ENCODE measurements at regions not wholly inside any gene's neighbourhood (a gene's known extent, or its start where the extent isn't known, plus 50 kb on each side); places are given as distances from the start of the nearest gene placed in this dataset.

DNA sequence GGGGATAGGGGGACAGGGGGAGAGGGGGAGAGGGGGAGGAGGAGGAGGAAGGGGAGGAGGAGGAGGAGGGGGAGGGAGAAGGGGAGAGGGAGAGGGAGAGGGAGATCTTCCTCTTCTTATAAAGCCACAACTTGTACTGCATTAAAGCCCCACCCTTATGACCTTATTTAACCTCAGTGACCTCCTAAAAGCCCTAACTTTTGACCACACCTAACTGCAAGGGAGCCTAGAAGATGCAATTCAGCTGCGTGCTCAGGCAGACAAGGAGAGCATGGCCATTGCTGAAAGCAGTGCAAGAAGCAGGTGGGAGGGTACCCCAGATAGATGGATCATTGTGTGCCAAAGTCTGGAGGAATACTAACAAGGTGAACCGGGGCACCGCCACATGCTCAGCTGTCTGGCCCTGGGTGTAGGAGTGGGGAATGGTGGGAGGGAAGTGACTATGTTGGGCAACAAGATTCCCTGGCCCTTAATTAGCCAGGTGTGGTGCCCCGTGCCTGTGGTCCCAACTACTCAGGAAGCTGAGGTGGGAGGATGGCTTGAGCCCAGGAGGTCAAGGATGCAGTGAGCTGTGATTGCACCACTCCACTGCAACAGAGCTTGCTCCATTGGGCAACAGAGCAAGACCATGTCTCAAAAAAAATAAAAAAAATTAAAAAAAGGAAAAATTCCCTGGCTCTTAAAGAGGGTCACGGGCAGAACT lies 125.4 kb upstream of the BOD1 start:
- no peak overlapping the region for H3K9ac ChIP-seq (ENCODE audit: low read length)
- H3K27ac ChIP-seq (ENCODE audit: low read length), result no peak overlapping the region
- no peaks in the 10 kb centered on the region for H3K9me3 ChIP-seq (ENCODE audit: low read length)
- H3K27me3 ChIP-seq (ENCODE audit: low read length), result no peaks in the 10 kb centered on the region; the same call in 1 of the 2 replicates
- DNase-seq, result no peak
- H3K36me3 ChIP-seq (ENCODE audit: insufficient read depth, low read length), result no peaks in the 10 kb centered on the region
- H3K79me2 ChIP-seq (ENCODE audit: low read length), result no peaks in the 10 kb centered on the region
- peaks cover 52% of the 10 kb centered on the region for H3K4me1 ChIP-seq (ENCODE audit: low read length)
- no peaks in the 10 kb centered on the region for H4K20me1 ChIP-seq (ENCODE audit: insufficient read depth, low read depth, low read length)
- H3K9me2 ChIP-seq (replicated peaks; ENCODE audit: insufficient read depth, low read length), result no peaks in the 10 kb centered on the region
- no peak overlapping the region for H3K4me2 ChIP-seq (ENCODE audit: low read depth, low read length, poor library complexity, severe bottlenecking)
- no peak overlapping the region for H2AFZ ChIP-seq (ENCODE audit: low read length)
- H3K4me3 ChIP-seq (ENCODE audit: low read length), result no peak overlapping the region

DNA sequence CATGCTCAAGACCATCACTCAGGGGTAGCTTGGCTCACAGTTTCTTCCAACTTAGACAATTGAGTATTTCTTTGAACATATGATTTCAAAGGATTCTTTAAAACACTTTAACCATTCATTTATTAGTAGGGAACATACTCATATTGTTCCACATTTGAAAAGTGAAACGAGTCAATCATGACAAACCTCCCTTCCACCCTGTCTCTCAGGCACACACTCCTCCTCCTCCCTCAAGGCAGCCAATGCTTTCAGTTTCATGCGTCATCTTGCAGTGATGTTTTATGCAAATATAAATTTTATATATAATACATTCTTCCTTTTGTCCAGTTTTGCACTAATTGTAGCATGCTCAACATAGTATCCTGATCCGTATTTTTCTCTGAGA lies 126.0 kb upstream of the BOD1 start:
- no peak for DNase-seq
- H3K4me1 ChIP-seq (ENCODE audit: low read length), result peaks cover 46% of the 10 kb centered on the region
- H3K4me2 ChIP-seq (ENCODE audit: low read depth, low read length, poor library complexity, severe bottlenecking), result no peak overlapping the region

GRCh38 chr5:173743641-173744343 lies 127.3 kb upstream of the BOD1 start:
- peaks cover 36% of the 10 kb centered on the region for H3K4me1 ChIP-seq (ENCODE audit: low read length)
- DNase-seq, result no peak

More for the DNA sequence above, 126.0 kb upstream of the BOD1 start:
- Histone ChIP-seq H3K79me2 (ENCODE audit: low read length) (no peaks in the 10 kb centered on the region), H3K27ac (ENCODE audit: low read length) (no peak overlapping the region), H3K9me3 (ENCODE audit: low read length) (no peaks in the 10 kb centered on the region), H2AFZ (ENCODE audit: low read length) (no peak overlapping the region), H3K9me2 (replicated peaks; ENCODE audit: insufficient read depth, low read length) (no peaks in the 10 kb centered on the region), H3K9ac (ENCODE audit: low read length) (no peak overlapping the region), H4K20me1 (ENCODE audit: insufficient read depth, low read depth, low read length) (no peaks in the 10 kb centered on the region), H3K36me3 (ENCODE audit: insufficient read depth, low read length) (no peaks in the 10 kb centered on the region), H3K4me3 (ENCODE audit: low read length) (no peak overlapping the region), H3K27me3 (ENCODE audit: low read length) (no peaks in the 10 kb centered on the region; the same call in 1 of the 2 replicates)

DNA sequence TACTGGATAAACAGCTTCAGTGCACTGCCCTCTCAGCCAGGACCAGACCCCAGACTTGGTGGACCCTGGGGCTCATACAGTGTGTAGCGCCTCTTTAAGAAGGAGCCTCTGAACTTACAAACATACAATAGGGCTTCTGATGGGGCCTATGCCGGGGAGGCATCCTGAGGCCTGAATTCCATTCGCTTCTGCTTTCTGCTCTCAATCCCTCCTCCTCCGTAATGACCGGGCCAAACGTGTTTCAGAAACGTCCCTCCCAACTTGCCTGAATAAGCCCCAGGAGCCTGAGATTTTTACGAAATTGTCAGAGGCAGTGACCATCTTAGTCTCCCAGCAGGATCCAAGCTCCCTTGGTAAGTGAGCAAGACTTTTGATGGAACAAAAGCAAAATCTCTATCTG lies 128.1 kb upstream of the BOD1 start:
- H3K9ac ChIP-seq (ENCODE audit: low read length), result peak overlapping the region; percentile 15; the same call in 1 of the 2 replicates
- no peaks in the 10 kb centered on the region for H3K36me3 ChIP-seq (ENCODE audit: insufficient read depth, low read length)
- no peaks in the 10 kb centered on the region for H4K20me1 ChIP-seq (ENCODE audit: insufficient read depth, low read depth, low read length)
- H3K79me2 ChIP-seq (ENCODE audit: low read length), result no peaks in the 10 kb centered on the region
- peak overlapping the region; percentile 39 for H3K4me2 ChIP-seq (ENCODE audit: low read depth, low read length, poor library complexity, severe bottlenecking)
- H3K4me1 ChIP-seq (ENCODE audit: low read length), result peaks cover 36% of the 10 kb centered on the region
- H3K4me3 ChIP-seq (ENCODE audit: low read length), result no peak overlapping the region
- H2AFZ ChIP-seq (ENCODE audit: low read length), result peak overlapping the region; percentile 2; the same call in 1 of the 2 replicates
- no peaks in the 10 kb centered on the region for H3K9me2 ChIP-seq (replicated peaks; ENCODE audit: insufficient read depth, low read length)
- DNase-seq, result no peak
- H3K27me3 ChIP-seq (ENCODE audit: low read length), result no peaks in the 10 kb centered on the region; the same call in 1 of the 2 replicates
- no peaks in the 10 kb centered on the region for H3K9me3 ChIP-seq (ENCODE audit: low read length)
- peak overlapping the region; percentile 66 for H3K27ac ChIP-seq (ENCODE audit: low read length)

More at GRCh38 chr5:173743641-173744343, 127.3 kb upstream of the BOD1 start:
- 0 out of 2 replicates have a peak overlapping the region, but pooled peaks have one; percentile 66 for H3K27ac ChIP-seq (ENCODE audit: low read length)
- H3K4me2 ChIP-seq (ENCODE audit: low read depth, low read length, poor library complexity, severe bottlenecking), result peak overlapping the region; percentile 39
- H3K9ac ChIP-seq (ENCODE audit: low read length), result no peak overlapping the region; the same call in 1 of the 2 replicates
- H3K27me3 ChIP-seq (ENCODE audit: low read length), result no peaks in the 10 kb centered on the region; the same call in 1 of the 2 replicates
- H3K9me3 ChIP-seq (ENCODE audit: low read length), result no peaks in the 10 kb centered on the region
- H3K36me3 ChIP-seq (ENCODE audit: insufficient read depth, low read length), result no peaks in the 10 kb centered on the region
- no peaks in the 10 kb centered on the region for H4K20me1 ChIP-seq (ENCODE audit: insufficient read depth, low read depth, low read length)
- no peaks in the 10 kb centered on the region for H3K9me2 ChIP-seq (replicated peaks; ENCODE audit: insufficient read depth, low read length)
- H2AFZ ChIP-seq (ENCODE audit: low read length), result no peak overlapping the region
- H3K4me3 ChIP-seq (ENCODE audit: low read length), result no peak overlapping the region
- no peaks in the 10 kb centered on the region for H3K79me2 ChIP-seq (ENCODE audit: low read length)

GRCh38 chr5:173745123-173745522 lies 128.7 kb upstream of the BOD1 start:
- H3K9me2 ChIP-seq (replicated peaks; ENCODE audit: insufficient read depth, low read length), result no peaks in the 10 kb centered on the region
- peak overlapping the region; percentile 66 for H3K27ac ChIP-seq (ENCODE audit: low read length)
- peaks cover 36% of the 10 kb centered on the region for H3K4me1 ChIP-seq (ENCODE audit: low read length)

DNA sequence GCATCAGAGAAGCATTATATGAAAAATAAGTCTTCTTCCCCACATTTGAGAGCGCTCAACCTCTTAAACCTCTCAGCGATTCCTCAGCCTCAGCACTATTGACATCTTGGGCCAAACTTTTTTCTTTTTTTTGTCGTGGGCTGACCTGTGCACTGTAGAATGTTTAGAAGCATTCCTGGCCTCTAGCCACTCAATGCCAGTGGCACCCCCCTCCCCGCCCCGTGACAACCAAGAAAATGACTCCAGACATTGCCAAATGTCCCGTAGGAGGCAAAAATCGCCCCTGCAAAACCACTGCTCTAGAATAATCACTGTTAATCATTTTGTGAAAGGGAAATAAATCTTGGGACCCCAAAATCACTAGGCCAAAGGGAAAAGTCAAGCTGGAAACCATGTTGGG lies 129.1 kb upstream of the BOD1 start:
- peak overlapping the region; percentile 66 for H3K27ac ChIP-seq (ENCODE audit: low read length)
- peak overlapping the region; percentile 39 for H3K4me2 ChIP-seq (ENCODE audit: low read depth, low read length, poor library complexity, severe bottlenecking)
- H4K20me1 ChIP-seq (ENCODE audit: insufficient read depth, low read depth, low read length), result no peaks in the 10 kb centered on the region
- H3K79me2 ChIP-seq (ENCODE audit: low read length), result no peaks in the 10 kb centered on the region
- no peak for DNase-seq
- no peaks in the 10 kb centered on the region; the same call in 1 of the 2 replicates for H3K27me3 ChIP-seq (ENCODE audit: low read length)
- peaks cover 37% of the 10 kb centered on the region for H3K4me1 ChIP-seq (ENCODE audit: low read length)
- H3K4me3 ChIP-seq (ENCODE audit: low read length), result no peak overlapping the region
- no peak overlapping the region for H2AFZ ChIP-seq (ENCODE audit: low read length)
- H3K9me2 ChIP-seq (replicated peaks; ENCODE audit: insufficient read depth, low read length), result no peaks in the 10 kb centered on the region
- no peaks in the 10 kb centered on the region for H3K36me3 ChIP-seq (ENCODE audit: insufficient read depth, low read length)
- H3K9ac ChIP-seq (ENCODE audit: low read length), result no peak overlapping the region
- H3K9me3 ChIP-seq (ENCODE audit: low read length), result no peaks in the 10 kb centered on the region

More at GRCh38 chr5:173745123-173745522, 128.7 kb upstream of the BOD1 start:
- Histone ChIP-seq H3K4me3 (ENCODE audit: low read length) (no peak overlapping the region), H3K4me2 (ENCODE audit: low read depth, low read length, poor library complexity, severe bottlenecking) (peak overlapping the region; percentile 39), H2AFZ (ENCODE audit: low read length) (no peak overlapping the region), H3K79me2 (ENCODE audit: low read length) (no peaks in the 10 kb centered on the region), H3K9me3 (ENCODE audit: low read length) (no peaks in the 10 kb centered on the region), H3K36me3 (ENCODE audit: insufficient read depth, low read length) (no peaks in the 10 kb centered on the region), H3K9ac (ENCODE audit: low read length) (no peak overlapping the region), H4K20me1 (ENCODE audit: insufficient read depth, low read depth, low read length) (no peaks in the 10 kb centered on the region), H3K27me3 (ENCODE audit: low read length) (no peaks in the 10 kb centered on the region; the same call in 1 of the 2 replicates)
- DNase-seq, result peak; percentile 85

DNA sequence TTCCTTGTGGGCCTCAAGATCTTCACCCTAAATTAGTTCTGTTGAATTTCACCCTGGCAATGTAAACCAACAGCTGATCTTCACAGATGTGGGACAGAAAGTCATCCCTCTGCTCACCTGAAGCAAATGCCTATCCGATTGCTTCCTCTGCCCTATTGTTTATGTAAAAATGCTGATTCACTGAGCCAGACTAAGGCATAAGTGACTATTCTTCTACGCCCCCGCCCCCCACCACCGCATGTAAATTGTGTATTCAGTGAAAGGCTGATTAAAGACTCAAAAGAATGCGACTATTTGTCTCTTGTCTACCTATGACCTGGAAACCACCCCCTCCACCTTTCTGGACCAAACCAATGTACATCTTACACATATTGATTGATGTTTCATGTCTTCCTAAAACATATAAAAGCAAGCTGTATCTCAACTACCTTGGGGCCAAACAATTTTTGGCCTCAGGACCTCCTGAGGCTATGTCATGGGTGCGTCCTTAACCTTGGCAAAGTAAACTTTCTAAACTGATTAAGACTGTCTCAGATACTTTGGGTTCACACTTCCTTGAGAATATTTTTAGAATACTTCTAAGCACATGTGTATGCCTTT lies 129.7 kb upstream of the BOD1 start:
- Histone ChIP-seq H3K27ac (ENCODE audit: low read length) (no peak overlapping the region), H3K9ac (ENCODE audit: low read length) (no peak overlapping the region), H3K4me1 (ENCODE audit: low read length) (peaks cover 43% of the 10 kb centered on the region)

GRCh38 chr5:173747876-173748275 lies 131.4 kb upstream of the BOD1 start:
- Histone ChIP-seq H3K27ac (ENCODE audit: low read length) (no peak overlapping the region), H2AFZ (ENCODE audit: low read length) (no peak overlapping the region), H3K4me1 (ENCODE audit: low read length) (peaks cover 35% of the 10 kb centered on the region), H3K4me3 (ENCODE audit: low read length) (no peak overlapping the region), H3K4me2 (ENCODE audit: low read depth, low read length, poor library complexity, severe bottlenecking) (no peak overlapping the region), H3K36me3 (ENCODE audit: insufficient read depth, low read length) (no peaks in the 10 kb centered on the region), H3K9me3 (ENCODE audit: low read length) (no peaks in the 10 kb centered on the region), H3K27me3 (ENCODE audit: low read length) (no peaks in the 10 kb centered on the region), H4K20me1 (ENCODE audit: insufficient read depth, low read depth, low read length) (no peaks in the 10 kb centered on the region), H3K9me2 (replicated peaks; ENCODE audit: insufficient read depth, low read length) (no peaks in the 10 kb centered on the region), H3K9ac (ENCODE audit: low read length) (no peak overlapping the region), H3K79me2 (ENCODE audit: low read length) (no peaks in the 10 kb centered on the region)
- no peak for DNase-seq

More for the DNA sequence above, 129.7 kb upstream of the BOD1 start:
- Histone ChIP-seq H3K4me3 (ENCODE audit: low read length) (no peak overlapping the region), H3K79me2 (ENCODE audit: low read length) (no peaks in the 10 kb centered on the region), H4K20me1 (ENCODE audit: insufficient read depth, low read depth, low read length) (no peaks in the 10 kb centered on the region), H3K9me3 (ENCODE audit: low read length) (no peaks in the 10 kb centered on the region), H3K4me2 (ENCODE audit: low read depth, low read length, poor library complexity, severe bottlenecking) (no peak overlapping the region), H3K27me3 (ENCODE audit: low read length) (no peaks in the 10 kb centered on the region), H2AFZ (ENCODE audit: low read length) (no peak overlapping the region), H3K9me2 (replicated peaks; ENCODE audit: insufficient read depth, low read length) (no peaks in the 10 kb centered on the region), H3K36me3 (ENCODE audit: insufficient read depth, low read length) (no peaks in the 10 kb centered on the region)
- DNase-seq, result no peak

All from Karpas-422 (cell line).